GM19463 (cell line): ENCODE measurements at regions not wholly inside any gene's neighbourhood (a gene's known extent, or its start where the extent isn't known, plus 50 kb on each side); places are given as distances from the start of the nearest gene placed in this dataset.

Source experiments
- ATAC-seq: cut with Tn5 transposase; IDR thresholded peaks from one replicate; pipeline ENCODE4 v1.9.1; 2021; ENCODE audit warnings: mild to moderate bottlenecking, moderate library complexity; ENCODE audit not compliant: unreplicated experiment

DNA sequence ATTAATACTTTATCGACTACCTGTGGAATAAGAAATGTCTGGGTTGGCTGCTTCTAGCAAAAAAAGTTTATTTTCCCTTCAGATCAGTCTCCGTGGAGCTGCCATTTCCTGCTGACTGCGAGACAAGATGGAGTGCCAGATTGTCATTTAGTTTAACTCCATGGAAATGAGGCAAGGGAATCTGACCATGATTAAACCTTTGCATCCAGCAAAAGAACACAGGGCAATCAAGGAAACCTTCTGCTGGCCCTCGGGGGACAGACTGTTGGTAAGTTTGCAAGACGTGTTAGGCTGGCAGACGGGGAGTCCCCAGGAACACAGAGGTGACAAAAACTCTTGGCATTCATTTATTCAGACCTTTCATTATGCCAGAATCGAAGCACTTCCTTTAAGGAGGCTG, 52.2 kb upstream of the SPACA1 start:
- no peak for ATAC-seq

DNA sequence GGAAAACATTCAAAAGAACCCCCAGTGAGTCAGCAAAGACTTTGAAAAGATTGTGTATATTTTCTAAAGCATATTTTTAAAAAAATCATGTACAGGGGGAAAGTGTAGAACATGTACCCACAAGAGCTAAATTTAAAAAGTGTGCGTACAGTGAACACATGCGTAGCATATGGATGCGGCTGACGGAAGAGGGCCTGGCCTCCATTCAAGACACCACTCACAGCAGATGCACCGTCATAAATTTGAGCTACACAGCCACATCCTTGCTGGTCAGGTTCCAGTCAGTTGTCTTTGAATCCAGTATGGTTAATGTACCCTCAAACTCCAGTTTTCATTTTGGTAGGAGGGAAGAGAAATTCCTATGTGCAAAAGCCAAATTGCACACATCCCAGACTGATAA, 54.3 kb upstream of the SPACA1 start:
- no peak for ATAC-seq

DNA sequence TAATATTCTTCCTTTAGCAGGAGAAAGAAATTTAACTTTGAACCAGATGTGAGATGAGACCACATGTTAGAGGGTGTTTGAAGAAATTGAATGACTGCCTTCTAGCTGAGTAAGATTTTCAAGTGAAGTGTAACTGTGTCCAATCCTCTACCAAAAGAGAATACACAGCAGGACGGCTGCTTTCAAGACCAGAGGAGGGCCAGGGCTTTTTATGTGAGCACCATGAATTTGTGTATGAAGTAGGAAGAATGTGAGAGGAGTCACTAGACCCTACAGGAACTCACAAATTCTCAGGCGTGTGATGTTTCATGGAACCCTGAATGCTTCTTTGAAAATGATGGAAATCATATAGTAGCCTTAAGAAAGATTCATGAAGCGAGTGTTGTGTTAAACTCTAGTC, 56.8 kb upstream of the SPACA1 start:
- ATAC-seq = no peak

DNA sequence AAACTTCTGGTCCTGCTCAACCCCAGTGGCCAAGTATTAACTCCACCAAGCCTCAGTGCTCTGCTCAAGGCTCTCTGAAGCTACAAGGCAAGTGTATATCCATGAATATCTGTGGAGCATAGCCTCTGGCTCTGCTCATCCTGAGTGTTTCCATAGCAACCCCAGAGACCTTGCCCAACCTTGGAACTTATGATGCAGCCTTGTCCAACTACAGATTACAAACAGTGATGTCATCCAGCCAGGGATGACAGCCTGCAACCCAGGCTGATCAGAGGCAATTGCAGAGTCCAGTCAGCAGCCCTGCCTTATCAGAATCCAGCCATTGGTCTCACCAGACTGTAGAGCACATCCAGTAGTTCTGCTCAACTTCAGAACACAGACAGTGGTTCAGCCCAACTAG, 65.5 kb upstream of the SPACA1 start:
- no peak for ATAC-seq

DNA sequence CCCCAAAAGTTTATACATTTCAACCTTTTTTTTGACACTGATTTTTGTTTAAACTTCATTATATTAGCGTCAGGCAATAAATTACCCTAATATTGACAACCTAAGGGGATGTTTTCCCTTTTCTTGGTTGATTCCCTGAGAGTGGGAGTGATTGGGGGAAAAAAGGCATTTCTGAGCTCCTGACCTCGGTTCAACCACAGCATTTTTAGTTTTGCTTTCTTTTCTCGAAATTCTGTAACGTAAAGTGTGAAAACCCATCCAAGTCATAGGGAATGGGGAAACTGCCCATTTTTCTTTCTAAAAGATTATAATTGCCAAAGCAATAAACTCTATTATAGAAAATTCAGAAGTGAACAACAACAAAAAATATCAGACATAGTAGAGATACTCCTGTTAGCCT, 67.9 kb upstream of the SPACA1 start:
- ATAC-seq = no peak

DNA sequence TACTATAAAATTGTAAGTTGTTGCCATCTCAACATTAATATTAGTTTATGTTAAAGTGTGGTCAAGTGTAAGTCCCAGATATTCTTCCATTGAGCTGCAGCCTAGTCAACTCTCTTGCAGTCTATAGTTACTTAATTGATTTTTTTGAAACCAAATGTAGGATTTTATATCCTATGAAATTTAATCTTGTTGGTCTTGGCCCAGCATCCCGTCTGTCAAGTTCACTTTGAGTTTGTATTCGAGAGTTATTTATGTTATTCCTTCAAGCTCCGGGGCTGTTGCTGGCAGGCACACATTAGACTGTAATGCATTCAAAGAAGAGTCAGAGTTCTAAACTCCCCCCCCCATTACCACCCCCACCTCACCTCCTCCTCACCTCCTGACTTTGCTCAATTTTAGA, 71.0 kb upstream of the SPACA1 start:
- no peak for ATAC-seq

DNA sequence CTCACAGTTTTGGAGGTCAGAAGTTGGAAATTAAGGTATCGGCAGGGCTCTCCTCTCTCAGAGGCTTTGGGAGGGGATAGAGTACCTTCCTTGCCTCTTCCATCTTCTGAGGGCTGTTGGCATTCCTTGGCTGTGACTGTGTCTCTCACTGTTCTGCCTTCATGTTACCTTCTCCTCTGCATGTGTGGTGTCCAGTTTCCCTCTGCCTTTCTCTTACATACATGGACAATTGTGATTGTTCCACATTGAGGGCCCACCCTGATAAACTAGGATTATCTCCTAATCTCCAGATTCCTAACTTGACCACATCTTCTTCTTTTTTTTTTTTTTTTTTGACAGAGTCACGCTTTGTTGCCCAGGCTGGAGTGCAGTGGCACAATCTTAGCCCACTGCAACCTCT, 72.1 kb upstream of the SPACA1 start:
- no peak for ATAC-seq

DNA sequence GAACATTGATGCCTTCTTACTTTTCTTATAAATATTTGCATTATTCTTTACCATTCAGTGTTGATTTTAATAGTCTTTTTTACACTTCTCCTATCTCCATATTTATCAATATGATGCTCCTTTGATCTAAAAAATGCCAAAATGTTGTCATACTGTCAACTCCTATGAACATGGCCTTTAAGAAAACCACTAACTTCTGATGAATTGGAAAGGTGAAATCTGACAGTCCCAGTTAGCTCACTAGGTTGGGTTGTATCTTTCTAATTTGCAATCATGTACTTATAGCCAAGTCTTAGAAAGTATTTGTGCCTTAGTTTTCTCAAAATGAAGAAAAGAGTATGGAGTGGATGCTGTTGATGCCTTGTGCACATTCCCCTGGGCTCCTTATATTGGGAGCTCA, 75.4 kb upstream of the SPACA1 start:
- ATAC-seq = no peak

DNA sequence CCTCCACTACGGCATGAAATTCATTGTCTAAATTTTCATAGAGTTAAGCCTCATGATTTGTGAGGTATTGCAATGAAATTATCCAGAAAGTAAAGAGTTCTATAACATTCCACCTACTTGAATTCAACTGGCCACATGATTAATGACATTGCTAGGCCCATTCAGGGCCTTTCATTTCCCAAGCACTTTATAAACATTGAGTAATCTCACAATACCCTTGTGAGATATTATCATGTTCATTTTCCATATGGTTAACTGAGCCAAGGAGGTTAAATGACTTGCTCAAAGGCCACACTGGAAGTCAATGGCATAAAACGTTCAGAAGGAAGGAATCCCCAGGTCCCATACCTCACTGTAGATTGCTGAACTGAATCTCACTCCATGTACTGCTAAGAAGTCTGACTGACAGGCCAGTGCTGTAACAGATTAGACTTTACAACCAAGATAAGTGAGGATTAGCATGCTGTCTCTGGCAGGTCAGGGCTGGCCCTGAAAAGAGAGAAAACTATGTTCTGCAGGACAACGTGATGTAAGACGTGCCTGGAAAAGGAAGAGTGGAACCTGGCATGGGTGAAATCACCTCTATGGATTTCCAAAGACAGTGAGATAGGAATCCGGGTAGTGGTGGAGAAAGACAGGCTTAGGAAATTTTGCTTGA, 75.9 kb upstream of the SPACA1 start:
- ATAC-seq = no peak

DNA sequence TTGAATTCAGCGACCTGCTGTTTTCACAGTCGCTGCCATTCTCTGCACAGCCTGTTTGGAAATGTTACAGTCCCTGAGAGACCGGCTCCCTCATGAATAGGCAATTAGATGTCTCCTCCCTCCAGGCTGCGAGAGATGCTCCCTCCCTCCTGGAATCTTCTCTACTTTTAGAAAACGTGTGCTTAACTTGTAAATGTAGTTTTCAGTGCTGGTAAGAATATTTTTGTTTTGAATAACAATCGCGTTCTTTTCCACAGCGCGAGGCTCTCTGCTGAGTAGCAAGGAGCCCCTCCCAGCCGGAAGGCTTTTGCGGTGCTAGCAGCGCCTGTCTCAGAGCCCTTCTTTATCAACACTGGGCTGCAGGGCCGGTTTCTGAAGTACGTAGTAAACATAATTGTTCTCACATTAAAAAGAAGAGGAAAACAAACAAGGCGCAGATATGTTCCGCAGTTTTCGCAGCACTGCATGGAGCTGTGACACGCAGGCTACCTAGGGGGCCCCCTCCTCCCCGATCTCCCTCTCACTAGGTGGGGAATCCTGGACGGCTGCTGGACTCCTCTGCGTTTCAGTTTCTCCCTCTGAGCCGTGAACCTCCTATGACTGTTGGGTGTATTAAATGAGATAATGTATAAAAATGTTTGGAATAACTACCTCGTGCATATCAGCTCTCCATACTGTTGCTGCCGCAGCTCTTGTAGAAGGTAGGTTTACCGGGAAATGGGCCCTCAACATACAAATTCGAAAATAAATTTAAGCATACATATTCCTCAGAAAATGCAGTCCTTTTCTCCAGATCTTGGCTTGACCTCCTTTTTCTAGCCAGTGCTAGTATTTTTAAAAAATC, 79.0 kb upstream of the SPACA1 start:
- peak; percentile 90 for ATAC-seq

DNA sequence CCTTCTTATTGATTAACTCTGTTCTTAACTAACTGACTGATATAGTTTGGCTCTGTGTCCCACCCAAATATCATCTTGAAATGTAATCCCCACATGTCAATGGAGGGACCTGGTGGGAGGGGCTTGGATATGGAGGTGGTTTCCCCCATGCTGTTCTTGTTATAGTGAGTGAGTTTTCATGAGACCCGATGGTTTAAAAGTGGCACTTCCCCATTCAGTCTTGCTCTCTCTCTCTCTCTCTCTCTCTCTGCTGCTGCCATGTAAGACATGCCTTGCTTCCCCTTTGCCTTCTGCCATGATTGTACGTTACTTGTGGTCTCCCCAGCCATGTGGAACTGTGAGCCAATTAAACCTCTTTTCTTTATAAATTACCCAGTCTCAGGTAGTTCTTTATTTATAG, 81.8 kb upstream of the SPACA1 start:
- ATAC-seq = no peak

DNA sequence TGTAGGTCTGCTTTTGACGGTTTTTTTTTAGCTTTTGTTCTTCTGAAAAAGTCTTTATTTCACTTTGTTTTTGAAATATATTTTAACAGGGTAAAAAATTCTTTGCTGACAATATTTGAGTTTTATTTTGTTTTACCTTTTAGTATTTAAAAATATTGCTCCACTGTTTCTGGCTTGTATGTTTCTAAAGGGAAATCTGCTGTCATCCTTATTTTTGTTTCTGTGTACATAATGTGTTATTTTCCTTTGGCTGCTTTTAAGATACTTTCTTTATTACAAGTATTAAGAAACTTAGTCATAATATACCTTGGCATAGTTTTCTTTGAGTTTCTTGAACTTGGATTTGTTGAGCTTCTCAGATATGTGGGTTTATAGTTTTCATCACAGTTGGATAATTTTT, 88.6 kb upstream of the SPACA1 start:
- ATAC-seq = no peak

DNA sequence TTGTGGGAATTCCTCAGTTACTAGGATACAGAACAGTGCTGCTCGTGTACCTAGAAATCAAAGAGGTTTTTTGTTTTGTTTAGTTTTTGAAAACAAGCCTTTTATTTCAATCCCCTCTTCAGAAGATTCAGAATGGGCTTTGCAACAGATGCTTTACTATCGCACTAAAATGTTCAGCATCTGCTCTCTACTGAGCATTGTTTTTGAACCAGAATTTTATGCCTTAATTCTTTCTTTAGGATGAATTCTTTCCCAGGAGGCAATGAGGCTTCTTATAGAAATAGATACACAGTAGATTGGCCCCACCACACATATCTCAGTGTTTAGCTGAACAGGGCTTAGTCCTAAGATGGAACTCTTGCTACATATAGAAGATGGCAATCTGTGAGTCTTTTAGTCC, 95.9 kb upstream of the SPACA1 start:
- ATAC-seq = no peak

DNA sequence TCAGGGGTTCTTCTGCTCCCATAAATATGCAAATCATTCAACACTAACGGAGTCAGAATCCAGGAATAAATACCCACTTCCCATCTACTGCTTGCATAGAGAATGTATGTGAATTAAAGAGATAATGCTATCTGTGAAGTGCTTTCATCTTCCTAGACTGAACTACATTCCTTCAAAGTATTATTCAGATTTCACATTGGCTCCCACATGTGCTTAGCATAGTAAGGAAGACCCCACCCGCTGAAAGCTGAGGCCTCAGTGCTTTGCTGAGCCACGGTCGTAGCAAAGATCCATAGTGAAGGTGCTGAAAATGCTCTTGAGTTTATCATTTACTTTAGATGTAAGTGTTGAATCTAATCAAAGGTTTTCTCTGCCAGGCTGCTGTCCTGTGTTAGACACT, 97.0 kb upstream of the SPACA1 start:
- ATAC-seq = no peak

DNA sequence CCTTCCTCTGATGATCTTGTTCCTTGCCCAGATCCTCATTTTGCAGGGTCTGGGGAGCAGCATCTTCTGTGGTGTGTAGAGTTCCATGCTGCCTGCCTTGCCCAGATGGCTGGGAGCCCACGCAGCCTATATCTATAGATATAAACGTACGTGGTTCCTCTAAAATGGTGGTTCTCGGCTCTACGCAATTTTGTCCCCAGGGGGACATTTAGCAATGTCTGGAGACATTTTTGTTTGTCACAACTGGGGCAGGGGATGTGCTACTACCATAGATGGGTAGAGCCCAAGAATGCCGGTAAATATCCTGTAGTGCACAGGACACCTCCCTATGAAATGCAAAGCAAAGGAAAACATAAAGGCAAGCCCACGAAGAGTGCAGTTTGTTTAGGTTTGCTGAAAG, 98.4 kb upstream of the SPACA1 start:
- ATAC-seq = no peak

DNA sequence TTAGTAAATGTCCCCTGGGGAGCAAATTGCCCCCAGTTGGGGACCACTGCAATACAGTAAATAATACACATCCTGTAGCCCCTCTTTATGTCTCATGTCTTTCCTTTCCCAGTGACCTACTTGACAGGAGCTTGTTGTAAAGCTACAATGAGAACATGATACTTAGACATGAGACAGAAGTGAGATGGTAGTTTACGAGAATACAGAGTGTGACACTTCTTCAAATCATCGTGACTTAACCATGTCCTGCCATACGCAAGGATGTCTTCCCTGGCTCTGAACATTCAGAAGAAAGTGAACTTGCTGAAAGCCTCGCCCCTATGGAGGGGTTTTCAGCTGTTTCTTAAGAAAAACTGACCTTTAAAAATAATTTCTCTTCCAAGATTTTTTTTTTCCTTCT, 101.0 kb upstream of the SPACA1 start:
- ATAC-seq = no peak

DNA sequence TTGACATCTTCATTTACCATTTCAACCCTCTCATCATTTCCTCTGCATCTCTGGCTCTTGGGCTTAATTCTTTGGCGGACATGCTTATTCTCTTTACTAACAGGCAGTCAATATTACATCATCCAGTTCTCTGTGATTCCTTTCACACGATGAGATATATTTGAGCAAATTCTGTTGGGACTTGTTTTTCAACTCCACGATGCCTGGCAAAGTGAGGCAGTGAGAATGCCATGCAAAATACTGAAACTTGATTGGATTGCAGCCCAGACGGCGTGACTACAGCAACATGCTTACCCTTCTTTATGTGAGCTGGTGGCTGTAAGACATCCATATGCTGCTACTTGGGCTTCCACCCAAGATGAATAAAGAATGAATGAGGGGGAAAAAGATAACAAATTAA, 101.7 kb upstream of the SPACA1 start:
- no peak for ATAC-seq

DNA sequence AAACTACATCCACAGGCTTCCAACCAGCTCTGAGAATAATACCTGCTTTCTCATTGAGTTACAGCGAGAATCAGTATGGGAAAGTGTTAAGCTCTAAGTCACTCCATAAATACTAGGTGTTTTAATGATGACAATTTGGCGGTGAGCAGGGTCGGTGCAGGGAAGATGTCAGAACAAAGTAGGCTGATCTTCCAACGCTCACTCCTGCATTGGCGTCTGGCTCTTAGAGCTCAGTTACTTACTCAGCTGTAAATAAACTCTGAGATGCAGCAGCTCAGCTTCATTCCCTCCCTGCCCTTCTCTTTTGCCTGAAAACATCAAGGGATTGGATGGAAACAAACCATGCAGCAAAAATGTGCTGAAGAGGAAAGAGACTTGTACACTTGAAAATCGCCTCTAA, 102.5 kb upstream of the SPACA1 start:
- no peak for ATAC-seq

DNA sequence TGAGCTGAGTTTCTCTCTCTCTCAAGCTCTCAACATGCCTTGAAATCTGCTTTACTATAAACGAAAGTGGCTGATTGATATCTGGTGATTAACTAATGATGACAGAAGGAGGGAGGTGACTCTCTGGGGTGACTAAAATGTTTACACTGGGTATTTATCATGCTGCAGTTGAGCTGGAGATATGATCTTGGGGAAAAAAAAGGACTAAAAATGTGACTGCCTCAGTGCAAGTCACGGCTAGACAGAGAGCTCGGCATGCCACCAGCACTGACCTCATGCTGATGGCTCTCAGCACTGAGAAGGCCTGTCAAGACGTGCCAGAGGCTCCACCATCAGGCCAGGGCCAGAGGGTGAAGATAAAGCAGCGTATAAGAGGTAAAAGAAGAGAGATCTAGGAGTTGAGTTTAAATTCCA, 103.1 kb upstream of the SPACA1 start:
- ATAC-seq = no peak

DNA sequence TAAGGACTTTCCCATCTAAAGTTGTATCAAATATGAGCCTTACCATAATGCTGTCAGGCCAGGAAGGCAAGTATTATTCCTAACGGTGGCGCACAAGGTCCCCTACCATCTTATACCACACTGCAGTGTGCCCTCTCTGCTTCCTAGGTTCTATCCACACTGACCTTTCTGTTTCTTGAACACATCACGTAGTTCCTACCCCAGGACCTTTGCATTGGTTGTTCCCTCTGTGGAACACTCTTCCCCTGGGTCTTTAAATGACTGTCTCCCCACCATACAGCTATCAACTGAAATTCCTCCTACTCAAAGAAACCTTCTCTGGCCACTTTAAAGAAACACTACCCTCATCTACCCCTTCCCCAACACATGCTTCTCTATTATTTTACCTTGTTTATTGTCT, 104.5 kb upstream of the SPACA1 start:
- no peak for ATAC-seq

DNA sequence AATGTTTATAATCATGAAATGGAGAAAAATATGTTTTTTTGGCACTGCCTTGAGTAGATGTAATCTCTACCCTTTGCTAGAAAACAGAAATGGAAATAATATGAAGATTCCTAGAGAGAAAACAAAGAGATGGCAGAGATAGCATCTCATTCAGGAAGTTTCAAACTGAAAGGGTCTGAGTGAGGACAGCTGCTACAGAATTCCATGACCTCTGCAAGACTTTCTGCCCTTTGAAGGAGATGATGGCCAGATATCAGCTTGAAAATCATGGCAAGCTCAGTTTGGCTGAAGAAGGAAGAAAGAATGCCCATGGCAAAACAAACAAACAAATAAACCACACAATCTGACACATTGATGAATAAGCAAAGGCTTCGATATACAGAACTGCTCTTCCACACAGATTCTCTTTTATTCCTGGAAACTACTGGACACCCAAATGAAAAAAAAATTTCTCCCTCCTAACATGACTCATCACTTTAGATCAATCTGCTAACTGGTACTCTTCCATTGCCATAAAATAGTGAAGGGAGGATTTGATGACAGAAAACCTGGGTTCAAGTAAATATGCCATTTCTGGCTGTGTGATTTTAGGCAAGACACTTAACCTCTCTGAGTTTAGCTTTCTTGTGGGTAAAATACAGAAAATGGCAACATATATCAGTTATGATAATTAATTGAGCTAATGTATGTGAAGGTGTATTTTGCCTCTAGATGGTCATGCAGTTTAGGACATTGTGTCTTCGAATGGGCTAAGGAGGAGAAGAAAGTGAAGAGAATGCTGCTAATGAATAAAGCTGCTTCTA, 105.9 kb upstream of the SPACA1 start:
- ATAC-seq = no peak

DNA sequence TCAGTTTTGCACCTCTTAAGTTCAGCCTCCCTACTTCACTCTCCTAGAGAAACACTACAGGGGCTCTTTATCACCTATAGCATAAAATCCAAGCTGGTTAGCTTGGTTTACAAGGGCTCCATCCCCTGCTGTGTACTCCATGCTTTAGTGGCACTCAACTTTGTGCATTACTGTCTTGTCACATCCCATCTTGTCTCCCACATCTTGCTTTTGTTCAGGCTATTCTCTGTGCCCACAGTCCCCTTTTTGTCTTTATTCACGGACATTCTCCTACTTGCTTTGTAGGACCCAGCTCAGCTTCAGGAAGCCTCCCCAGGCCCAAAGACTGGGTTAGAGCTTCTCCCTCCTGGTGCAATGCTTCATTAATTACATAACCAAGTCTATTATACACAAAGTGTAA, 107.9 kb upstream of the SPACA1 start:
- ATAC-seq = no peak
